Vagina (tissue), 2 donors: ENCODE measurements at regions not wholly inside any gene's neighbourhood (a gene's known extent, or its start where the extent isn't known, plus 50 kb on each side); places are given as distances from the start of the nearest gene placed in this dataset.

Experiments
- DNase-seq, 2 donors: peaks; one replicate each; pipeline ENCODE4 v3.0.0-alpha.2; 2017; ENCODE audit errors: extremely low spot score in 2 of 2
- H3K27ac ChIP-seq: fragments of 200-600 bp; sonication (generic); one replicate; pipeline ENCODE4 v1.5.1; 2019
- H3K27me3 ChIP-seq: fragments of 200-600 bp; sonication (generic); one replicate; pipeline ENCODE4 v1.5.1; 2019
- H3K36me3 ChIP-seq, 2 donors: fragments of 200-600 bp; sonication (generic); one replicate each; pipeline ENCODE4 v1.5.1; 2017 to 2019
- H3K4me1 ChIP-seq: fragments of 200-600 bp; sonication (generic); one replicate; pipeline ENCODE4 v1.5.1; 2019
- H3K4me3 ChIP-seq, 2 donors: fragments of 200-600 bp; sonication (generic); 1 replicate in 1 of 2; 2 replicates in 1 of 2; pipeline ENCODE4 v1.5.1; 2016 to 2019
- H3K9me3 ChIP-seq: fragments of 200-600 bp; sonication (generic); one replicate; pipeline ENCODE4 v1.5.1; 2019
- CTCF ChIP-seq, 3 experiments: fragments of 450-650 bp in 2 of 3; fragments of 200-600 bp in 1 of 3; sonication (generic) in 1 of 3; IDR thresholded peaks; one replicate each; pipeline ENCODE4 v1.5.1; 2017 to 2019; ENCODE audit warnings: antibody characterized with exemption in 3 of 3, mild to moderate bottlenecking in 2 of 3, moderate library complexity in 2 of 3
- POLR2A ChIP-seq, 2 donors: fragments of 450-650 bp; IDR thresholded peaks; one replicate each; pipeline ENCODE4 v1.6.1; 2017; ENCODE audit warnings: antibody characterized with exemption in 2 of 2, mild to moderate bottlenecking in 2 of 2, moderate library complexity in 2 of 2
- POLR2AphosphoS5 ChIP-seq, 2 donors: sonication (generic); formaldehyde crosslinking; IDR thresholded peaks; one replicate each; pipeline ENCODE4 v1.9.0; 2017; ENCODE audit warnings: antibody characterized with exemption in 2 of 2, mild to moderate bottlenecking in 2 of 2, low read depth in 1 of 2; ENCODE audit not compliant: insufficient read depth in 1 of 2
- intact Hi-C: fragments of 100-400 bp; cut with DNase I; formaldehyde crosslinking; loops from one replicate; pipeline ENCODE4 v1.15.1; 2023

GRCh38 chr7:22612776-22613175 lies 112.8 kb upstream of the STEAP1B start:
- DNase-seq: no peak
- Histone ChIP-seq H3K4me1 (no peaks in the 10 kb centered on the region), H3K9me3 (no peaks in the 10 kb centered on the region), H3K36me3 (no peaks in the 10 kb centered on the region), H3K27me3 (no peaks in the 10 kb centered on the region), H3K4me3 (no peak overlapping the region), H3K27ac (no peak overlapping the region)
- intact Hi-C loops: no loop called here
- no peak for TF ChIP-seq POLR2A (IDR thresholded peaks at IDR 0.05)
- TF ChIP-seq POLR2AphosphoS5 (IDR thresholded peaks at IDR 0.05; ENCODE audit: insufficient read depth in 1 of 2, low read depth in 1 of 2): no peak
- TF ChIP-seq CTCF (IDR thresholded peaks at IDR 0.05): no peak

- no peak overlapping the region for H3K4me3 ChIP-seq
- H3K36me3 ChIP-seq: no peaks in the 10 kb centered on the region
- H3K9me3 ChIP-seq: no peaks in the 10 kb centered on the region
- intact Hi-C loops: no loop called here
- no peak for DNase-seq
- H3K27ac ChIP-seq: no peak overlapping the region
- no peaks in the 10 kb centered on the region for H3K27me3 ChIP-seq
- TF ChIP-seq POLR2A (IDR thresholded peaks at IDR 0.05) (no peak), CTCF (IDR thresholded peaks at IDR 0.05) (no peak), POLR2AphosphoS5 (IDR thresholded peaks at IDR 0.05; ENCODE audit: insufficient read depth in 1 of 2, low read depth in 1 of 2) (no peak)
- no peaks in the 10 kb centered on the region for H3K4me1 ChIP-seq
Measured at GRCh38 chr7:22611758-22612079, 111.7 kb upstream of the STEAP1B start.

GRCh38 chr7:22610951-22611757 lies 111.2 kb upstream of the STEAP1B start:
- Histone ChIP-seq H3K4me1 (no peaks in the 10 kb centered on the region), H3K9me3 (no peaks in the 10 kb centered on the region), H3K4me3 (no peak overlapping the region), H3K27ac (no peak overlapping the region), H3K36me3 (no peaks in the 10 kb centered on the region), H3K27me3 (no peaks in the 10 kb centered on the region)
- no peak for TF ChIP-seq POLR2AphosphoS5 (IDR thresholded peaks at IDR 0.05; ENCODE audit: insufficient read depth in 1 of 2, low read depth in 1 of 2)
- no peak for TF ChIP-seq POLR2A (IDR thresholded peaks at IDR 0.05)
- TF ChIP-seq CTCF (IDR thresholded peaks at IDR 0.05): no peak
- intact Hi-C loops: no loop called here
- DNase-seq: no peak

- intact Hi-C loops: no loop called here
- no peaks in the 10 kb centered on the region for H3K27me3 ChIP-seq
- no peaks in the 10 kb centered on the region for H3K9me3 ChIP-seq
- no peak for TF ChIP-seq CTCF (IDR thresholded peaks at IDR 0.05)
- TF ChIP-seq POLR2A (IDR thresholded peaks at IDR 0.05): no peak
- TF ChIP-seq POLR2AphosphoS5 (IDR thresholded peaks at IDR 0.05; ENCODE audit: insufficient read depth in 1 of 2, low read depth in 1 of 2): no peak
- DNase-seq: no peak
- H3K36me3 ChIP-seq: no peaks in the 10 kb centered on the region
- H3K27ac ChIP-seq: no peak overlapping the region
- H3K4me1 ChIP-seq: no peaks in the 10 kb centered on the region
- H3K4me3 ChIP-seq: no peak overlapping the region
Measured at GRCh38 chr7:22610263-22610662, 110.3 kb upstream of the STEAP1B start.

GRCh38 chr7:22607180-22607579 lies 107.2 kb upstream of the STEAP1B start:
- no peaks in the 10 kb centered on the region for H3K36me3 ChIP-seq
- intact Hi-C loops: no loop called here
- no peak for TF ChIP-seq POLR2A (IDR thresholded peaks at IDR 0.05)
- TF ChIP-seq POLR2AphosphoS5 (IDR thresholded peaks at IDR 0.05; ENCODE audit: insufficient read depth in 1 of 2, low read depth in 1 of 2): no peak
- TF ChIP-seq CTCF (IDR thresholded peaks at IDR 0.05): no peak
- no peak overlapping the region for H3K27ac ChIP-seq
- H3K4me3 ChIP-seq: no peak overlapping the region
- H3K9me3 ChIP-seq: no peaks in the 10 kb centered on the region
- H3K27me3 ChIP-seq: no peaks in the 10 kb centered on the region
- peaks cover under 1% of the 10 kb centered on the region for H3K4me1 ChIP-seq
- no peak for DNase-seq
